GM12878 (cell line): ENCODE measurements at regions not wholly inside any gene's neighbourhood (a gene's known extent, or its start where the extent isn't known, plus 50 kb on each side); places are given as distances from the start of the nearest gene placed in this dataset.

ENCODE experiments used
- POLR2AphosphoS5 ChIP-seq: IDR thresholded peaks from 2 replicates; pipeline ENCODE4 v1.6.1; 2011; ENCODE audit warnings: mild to moderate bottlenecking, low read length, inconsistent platforms
- TCF7 ChIP-seq: IDR thresholded peaks from 2 replicates; pipeline ENCODE4 v1.6.1; 2014; ENCODE audit warnings: antibody characterized with exemption, borderline replicate concordance
- TF ChIP-seq, protein P1 (sequence below): fragments of 450-650 bp; IDR thresholded peaks from 2 replicates; pipeline ENCODE4 v1.6.1; 2017; ENCODE audit warnings: mild to moderate bottlenecking
- TF ChIP-seq, protein P2 (sequence below), 3 experiments: IDR thresholded peaks in 2 of 3; conservative IDR thresholded peaks in 1 of 3; 2 replicates each; pipeline ENCODE4 v1.5.1; 2011; ENCODE audit warnings: low read depth in 3 of 3, low read length in 3 of 3, mild to moderate bottlenecking in 3 of 3, control low read depth in 2 of 3, moderate library complexity in 2 of 3, inconsistent platforms in 1 of 3, mixed read lengths in 1 of 3; ENCODE audit not compliant: control insufficient read depth in 2 of 3, insufficient read depth in 1 of 3; ENCODE audit errors: extremely low read depth in 1 of 3

DNA sequence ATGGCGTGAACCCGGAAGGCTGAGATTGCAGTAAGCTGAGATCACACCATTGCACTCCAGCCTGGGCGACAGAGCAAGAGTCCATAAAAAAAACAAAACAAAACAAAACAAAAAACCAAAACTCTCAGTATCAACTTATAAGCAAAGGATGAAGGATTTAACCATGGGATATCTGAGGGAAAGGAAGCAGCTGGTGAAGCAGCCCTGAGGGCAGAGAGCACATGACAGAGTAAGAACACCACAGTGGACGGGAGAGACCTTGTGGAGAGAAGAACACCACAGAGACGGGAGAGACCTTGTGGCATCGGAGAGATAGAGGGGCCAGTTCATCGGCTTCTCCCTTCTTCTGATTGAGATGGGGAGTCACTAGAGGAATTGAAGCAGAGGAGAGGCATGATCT, 697.2 kb downstream of the HDGFL1 start:
- TF ChIP-seq POLR2AphosphoS5 (no peak), TCF7 (no peak)
- TF ChIP-seq, protein P1, sequence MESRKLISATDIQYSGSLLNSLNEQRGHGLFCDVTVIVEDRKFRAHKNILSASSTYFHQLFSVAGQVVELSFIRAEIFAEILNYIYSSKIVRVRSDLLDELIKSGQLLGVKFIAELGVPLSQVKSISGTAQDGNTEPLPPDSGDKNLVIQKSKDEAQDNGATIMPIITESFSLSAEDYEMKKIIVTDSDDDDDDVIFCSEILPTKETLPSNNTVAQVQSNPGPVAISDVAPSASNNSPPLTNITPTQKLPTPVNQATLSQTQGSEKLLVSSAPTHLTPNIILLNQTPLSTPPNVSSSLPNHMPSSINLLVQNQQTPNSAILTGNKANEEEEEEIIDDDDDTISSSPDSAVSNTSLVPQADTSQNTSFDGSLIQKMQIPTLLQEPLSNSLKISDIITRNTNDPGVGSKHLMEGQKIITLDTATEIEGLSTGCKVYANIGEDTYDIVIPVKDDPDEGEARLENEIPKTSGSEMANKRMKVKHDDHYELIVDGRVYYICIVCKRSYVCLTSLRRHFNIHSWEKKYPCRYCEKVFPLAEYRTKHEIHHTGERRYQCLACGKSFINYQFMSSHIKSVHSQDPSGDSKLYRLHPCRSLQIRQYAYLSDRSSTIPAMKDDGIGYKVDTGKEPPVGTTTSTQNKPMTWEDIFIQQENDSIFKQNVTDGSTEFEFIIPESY, result no peak
- TF ChIP-seq, protein P2, sequence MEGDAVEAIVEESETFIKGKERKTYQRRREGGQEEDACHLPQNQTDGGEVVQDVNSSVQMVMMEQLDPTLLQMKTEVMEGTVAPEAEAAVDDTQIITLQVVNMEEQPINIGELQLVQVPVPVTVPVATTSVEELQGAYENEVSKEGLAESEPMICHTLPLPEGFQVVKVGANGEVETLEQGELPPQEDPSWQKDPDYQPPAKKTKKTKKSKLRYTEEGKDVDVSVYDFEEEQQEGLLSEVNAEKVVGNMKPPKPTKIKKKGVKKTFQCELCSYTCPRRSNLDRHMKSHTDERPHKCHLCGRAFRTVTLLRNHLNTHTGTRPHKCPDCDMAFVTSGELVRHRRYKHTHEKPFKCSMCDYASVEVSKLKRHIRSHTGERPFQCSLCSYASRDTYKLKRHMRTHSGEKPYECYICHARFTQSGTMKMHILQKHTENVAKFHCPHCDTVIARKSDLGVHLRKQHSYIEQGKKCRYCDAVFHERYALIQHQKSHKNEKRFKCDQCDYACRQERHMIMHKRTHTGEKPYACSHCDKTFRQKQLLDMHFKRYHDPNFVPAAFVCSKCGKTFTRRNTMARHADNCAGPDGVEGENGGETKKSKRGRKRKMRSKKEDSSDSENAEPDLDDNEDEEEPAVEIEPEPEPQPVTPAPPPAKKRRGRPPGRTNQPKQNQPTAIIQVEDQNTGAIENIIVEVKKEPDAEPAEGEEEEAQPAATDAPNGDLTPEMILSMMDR (IDR thresholded peaks at IDR 0.05 in 2 of 3, conservative IDR thresholded peaks at IDR 0.05 in 1 of 3; ENCODE audit: control insufficient read depth in 2 of 3, extremely low read depth in 1 of 3, insufficient read depth in 1 of 3, low read depth in 3 of 3, low read length in 3 of 3), result no peak
